Caco-2 (cell line): ENCODE measurements at regions not wholly inside any gene's neighbourhood (a gene's known extent, or its start where the extent isn't known, plus 50 kb on each side); places are given as distances from the start of the nearest gene placed in this dataset.

Experiments
- BruUV-seq: library from RNA; stranded (reverse); fragments of 400-500 nt; replicated peaks from 2 replicates; lab custom pipeline; 2021; lab: Mats Ljungman, UMichigan
- CTCF ChIA-PET: fragments of 300-600 bp; sonication (Branson Sonifier 250); formaldehyde crosslinking; loops from one replicate; lab custom pipeline; 2022; ENCODE audit warnings: antibody characterized with exemption; lab: Charles Lee
- POLR2A ChIA-PET: fragments of 300-600 bp; sonication (Branson Sonifier 250); formaldehyde crosslinking; loops from one replicate; lab custom pipeline; 2022; ENCODE audit warnings: antibody characterized with exemption; lab: Charles Lee
- DNase-seq, 2 experiments: peaks; one replicate each; pipeline versions ENCODE4 v3.0.0 to v3.0.0-alpha.2; 2020 to 2022
- H3K27me3 ChIP-seq: replicated peaks from 2 replicates; pipeline ENCODE4 v1.6.0; 2011; ENCODE audit warnings: low read length; ENCODE audit not compliant: control insufficient read depth, insufficient read depth
- H3K36me3 ChIP-seq: 2 replicates; pipeline ENCODE4 v1.5.1; 2011; ENCODE audit warnings: low read length; ENCODE audit not compliant: control insufficient read depth, insufficient read depth
- H3K4me1 ChIP-seq: fragments of 250-450 bp; sonication (Bioruptor Pico); 2 replicates; pipeline ENCODE4 v1.5.1; 2020; ENCODE audit warnings: mild to moderate bottlenecking
- H3K4me3 ChIP-seq: 2 replicates; pipeline ENCODE4 v1.5.1; 2011; ENCODE audit warnings: low read depth, mild to moderate bottlenecking, control low read depth, low read length
- H3K9me3 ChIP-seq: fragments of 250-450 bp; sonication (Bioruptor Pico); 2 replicates; pipeline ENCODE4 v1.5.1; 2020; ENCODE audit warnings: mild to moderate bottlenecking, moderate library complexity
- H3K27ac Mint-ChIP-seq: one replicate; pipeline ENCODE4 v1.8.0; 2022; ENCODE audit warnings: mixed read lengths; ENCODE audit not compliant: unreplicated experiment
- H3K27me3 Mint-ChIP-seq: one replicate; pipeline ENCODE4 v1.8.0; 2022; ENCODE audit warnings: mixed read lengths; ENCODE audit not compliant: insufficient read depth, unreplicated experiment
- H3K36me3 Mint-ChIP-seq: one replicate; pipeline ENCODE4 v1.8.0; 2022; ENCODE audit warnings: mild to moderate bottlenecking, mixed read lengths; ENCODE audit not compliant: insufficient read depth, unreplicated experiment
- H3K4me1 Mint-ChIP-seq: one replicate; pipeline ENCODE4 v1.8.0; 2022; ENCODE audit warnings: low read depth, mixed read lengths; ENCODE audit not compliant: unreplicated experiment
- H3K4me3 Mint-ChIP-seq: one replicate; pipeline ENCODE4 v1.8.0; 2022; ENCODE audit warnings: mild to moderate bottlenecking, moderate library complexity, mixed read lengths; ENCODE audit not compliant: unreplicated experiment
- H3K9me3 Mint-ChIP-seq: one replicate; pipeline ENCODE4 v1.8.0; 2022; ENCODE audit warnings: mixed read lengths; ENCODE audit not compliant: unreplicated experiment
- intact Hi-C: fragments of 100-400 bp; cut with micrococcal nuclease; formaldehyde crosslinking; loops from one replicate; pipeline ENCODE4 v1.10.0; 2022; ENCODE audit not compliant: unreplicated experiment
- TF ChIP-seq, protein P1 (sequence below), 2 experiments: fragments of 200-600 bp in 1 of 2; IDR thresholded peaks; 1 replicate in 1 of 2; 2 replicates in 1 of 2; pipeline versions ENCODE4 v1.5.1 to v1.8.0; 2011 to 2022; ENCODE audit warnings: antibody characterized with exemption in 1 of 2, control low read depth in 1 of 2, inconsistent platforms in 1 of 2, low read depth in 1 of 2, low read length in 1 of 2, mild to moderate bottlenecking in 1 of 2, moderate library complexity in 1 of 2; ENCODE audit not compliant: insufficient read depth in 1 of 2, severe bottlenecking in 1 of 2, unreplicated experiment in 1 of 2

DNA sequence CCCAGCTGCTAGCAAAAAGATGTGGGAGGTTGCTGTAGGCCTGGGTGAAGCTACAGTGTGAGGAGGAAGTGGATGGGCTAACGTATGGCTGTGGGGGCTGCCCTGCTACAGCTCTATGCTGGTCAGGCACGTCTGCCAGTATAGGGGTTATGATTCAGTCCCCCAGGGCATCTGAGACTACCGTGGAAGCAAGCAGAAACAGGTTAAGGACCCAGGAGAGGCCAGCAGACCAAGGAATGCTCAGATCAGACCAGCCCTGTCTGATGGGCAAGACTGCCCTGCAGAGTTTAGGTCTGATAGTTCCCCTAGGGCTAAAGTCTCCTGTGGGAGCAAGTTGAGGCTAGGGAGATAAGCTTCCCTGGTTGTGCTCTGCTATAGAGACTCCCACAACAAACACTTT, 416.1 kb upstream of the CTNND2 start:
- Mint-ChIP-seq H3K36me3 (no peaks in the 10 kb centered on the region), H3K27ac (no peak overlapping the region), H3K27me3 (no peaks in the 10 kb centered on the region), H3K4me1 (no peaks in the 10 kb centered on the region), H3K9me3 (no peaks in the 10 kb centered on the region), H3K4me3 (no peak overlapping the region)
- DNase-seq: no peak
- Histone ChIP-seq H3K36me3 (no peaks in the 10 kb centered on the region), H3K4me3 (no peak overlapping the region), H3K9me3 (no peaks in the 10 kb centered on the region), H3K27me3 (no peaks in the 10 kb centered on the region), H3K4me1 (no peaks in the 10 kb centered on the region)
- BruUV-seq: no TSS peak
- TF ChIP-seq, protein P1, sequence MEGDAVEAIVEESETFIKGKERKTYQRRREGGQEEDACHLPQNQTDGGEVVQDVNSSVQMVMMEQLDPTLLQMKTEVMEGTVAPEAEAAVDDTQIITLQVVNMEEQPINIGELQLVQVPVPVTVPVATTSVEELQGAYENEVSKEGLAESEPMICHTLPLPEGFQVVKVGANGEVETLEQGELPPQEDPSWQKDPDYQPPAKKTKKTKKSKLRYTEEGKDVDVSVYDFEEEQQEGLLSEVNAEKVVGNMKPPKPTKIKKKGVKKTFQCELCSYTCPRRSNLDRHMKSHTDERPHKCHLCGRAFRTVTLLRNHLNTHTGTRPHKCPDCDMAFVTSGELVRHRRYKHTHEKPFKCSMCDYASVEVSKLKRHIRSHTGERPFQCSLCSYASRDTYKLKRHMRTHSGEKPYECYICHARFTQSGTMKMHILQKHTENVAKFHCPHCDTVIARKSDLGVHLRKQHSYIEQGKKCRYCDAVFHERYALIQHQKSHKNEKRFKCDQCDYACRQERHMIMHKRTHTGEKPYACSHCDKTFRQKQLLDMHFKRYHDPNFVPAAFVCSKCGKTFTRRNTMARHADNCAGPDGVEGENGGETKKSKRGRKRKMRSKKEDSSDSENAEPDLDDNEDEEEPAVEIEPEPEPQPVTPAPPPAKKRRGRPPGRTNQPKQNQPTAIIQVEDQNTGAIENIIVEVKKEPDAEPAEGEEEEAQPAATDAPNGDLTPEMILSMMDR (IDR thresholded peaks at IDR 0.05; ENCODE audit: insufficient read depth in 1 of 2, low read depth in 1 of 2, low read length in 1 of 2, severe bottlenecking in 1 of 2, unreplicated experiment in 1 of 2): no peak
- CTCF ChIA-PET: no interaction called here
- POLR2A ChIA-PET: no interaction called here
- intact Hi-C loops: no loop called here

DNA sequence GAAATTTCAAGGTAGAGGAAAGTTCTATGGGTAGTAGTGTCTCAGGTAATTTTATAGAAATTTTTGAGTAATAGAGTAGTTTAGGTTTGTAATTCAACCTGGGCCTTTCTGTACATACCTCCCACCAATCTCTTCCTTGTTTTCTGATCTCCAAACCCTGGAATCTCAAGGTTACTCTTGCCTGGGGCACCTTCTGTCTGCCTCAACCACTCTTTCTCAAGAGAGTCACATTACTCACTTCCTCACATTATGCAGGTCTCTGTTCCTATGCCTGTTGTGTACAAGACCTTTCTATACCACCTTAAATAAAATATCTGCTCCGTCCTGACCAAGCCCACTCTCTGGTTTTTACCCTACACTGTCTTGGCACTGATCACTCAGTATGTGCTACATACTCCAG, 412.6 kb upstream of the CTNND2 start:
- DNase-seq: no peak
- no peak overlapping the region for H3K4me3 ChIP-seq
- Mint-ChIP-seq H3K27ac (no peak overlapping the region), H3K4me3 (no peak overlapping the region), H3K9me3 (no peaks in the 10 kb centered on the region), H3K27me3 (no peaks in the 10 kb centered on the region), H3K36me3 (no peaks in the 10 kb centered on the region), H3K4me1 (no peaks in the 10 kb centered on the region)
- no TSS peak for BruUV-seq
- no peaks in the 10 kb centered on the region for H3K9me3 ChIP-seq
- CTCF ChIA-PET: no interaction called here
- H3K4me1 ChIP-seq: no peaks in the 10 kb centered on the region
- TF ChIP-seq, protein P1 (IDR thresholded peaks at IDR 0.05; ENCODE audit: insufficient read depth in 1 of 2, low read depth in 1 of 2, low read length in 1 of 2, severe bottlenecking in 1 of 2, unreplicated experiment in 1 of 2): no peak
- H3K27me3 ChIP-seq: no peaks in the 10 kb centered on the region
- no peaks in the 10 kb centered on the region for H3K36me3 ChIP-seq
- POLR2A ChIA-PET: no interaction called here
- intact Hi-C loops: no loop called here

DNA sequence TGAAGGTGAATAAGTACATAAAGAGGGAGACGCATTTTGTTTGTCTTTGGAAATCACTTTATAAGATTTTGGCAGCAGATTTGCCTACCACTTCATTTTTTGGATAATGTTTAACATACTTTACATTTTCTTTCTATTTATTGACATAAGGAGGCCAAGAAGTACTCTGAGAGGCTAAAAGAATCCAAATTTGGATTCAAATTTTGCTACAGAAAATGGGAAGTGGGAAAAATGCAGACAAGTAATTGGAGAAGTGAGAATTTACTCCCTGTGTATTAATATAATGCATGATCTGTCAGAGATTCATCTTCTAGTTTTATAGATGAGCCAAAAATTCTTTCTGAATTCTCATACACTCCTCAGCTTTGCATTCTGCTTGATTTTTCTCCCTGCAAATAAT, 411.2 kb upstream of the CTNND2 start:
- H3K36me3 Mint-ChIP-seq: no peaks in the 10 kb centered on the region
- H3K9me3 Mint-ChIP-seq: no peaks in the 10 kb centered on the region
- H3K4me1 Mint-ChIP-seq: no peaks in the 10 kb centered on the region
- DNase-seq: no peak
- Histone ChIP-seq H3K4me3 (no peak overlapping the region), H3K36me3 (no peaks in the 10 kb centered on the region), H3K4me1 (no peaks in the 10 kb centered on the region), H3K27me3 (no peaks in the 10 kb centered on the region), H3K9me3 (no peaks in the 10 kb centered on the region)
- no peaks in the 10 kb centered on the region for H3K27me3 Mint-ChIP-seq
- intact Hi-C loops: no loop called here
- no peak overlapping the region for H3K4me3 Mint-ChIP-seq
- ChIA-PET CTCF (no interaction called here), POLR2A (no interaction called here)
- BruUV-seq: no TSS peak
- TF ChIP-seq, protein P1 (IDR thresholded peaks at IDR 0.05; ENCODE audit: insufficient read depth in 1 of 2, low read depth in 1 of 2, low read length in 1 of 2, severe bottlenecking in 1 of 2, unreplicated experiment in 1 of 2): no peak
- no peak overlapping the region for H3K27ac Mint-ChIP-seq
